Kidney tubule cell (primary cell): ENCODE measurements at regions not wholly inside any gene's neighbourhood (a gene's known extent, or its start where the extent isn't known, plus 50 kb on each side); places are given as distances from the start of the nearest gene placed in this dataset.
A peak's percentile ranks its signal among the peaks of the same experiment; 100 is the strongest.
"Not testable (repeated sequence)": the region's sequence is repeated elsewhere in the genome, so short reads cannot be mapped to it uniquely, and the experiment has no call there.

Source experiments
- DNase-seq: peaks from one replicate; pipeline ENCODE4 v3.0.0-alpha.2; 2018; ENCODE audit warnings: low spot score

- DNase-seq: not testable (repeated sequence)
Measured at GRCh38 chr10:38362514-38362913, 268.4 kb downstream of the ZNF37A start.

GRCh38 chr10:38364073-38364472 is 269.9 kb downstream of the ZNF37A start:
- not testable (repeated sequence) for DNase-seq

- DNase-seq: peak; percentile 55
Measured at GRCh38 chr10:38365917-38366316, 271.8 kb downstream of the ZNF37A start.

GRCh38 chr10:38383800-38384199 is 289.7 kb downstream of the ZNF37A start:
- not testable (repeated sequence) for DNase-seq

GRCh38 chr10:38386869-38387268 is 292.7 kb downstream of the ZNF37A start:
- DNase-seq: not testable (repeated sequence)

- peak; percentile 20 for DNase-seq
Measured at GRCh38 chr10:38390725-38391124, 296.6 kb downstream of the ZNF37A start.

- DNase-seq: not testable (repeated sequence)
Measured at GRCh38 chr10:38395465-38395864, 301.3 kb downstream of the ZNF37A start.

GRCh38 chr10:38396178-38396954 is 302.2 kb downstream of the ZNF37A start:
- not testable (repeated sequence) for DNase-seq

GRCh38 chr10:38401565-38401964 is 307.4 kb downstream of the ZNF37A start:
- not testable (repeated sequence) for DNase-seq

- peak; percentile 94 for DNase-seq
Measured at GRCh38 chr10:38402442-38403346, 308.6 kb downstream of the ZNF37A start.

- peak; percentile 3 for DNase-seq
Measured at GRCh38 chr10:38403347-38404117, 309.4 kb downstream of the ZNF37A start.

- not testable (repeated sequence) for DNase-seq
Measured at GRCh38 chr10:38423634-38424033, 329.5 kb downstream of the ZNF37A start.

- not testable (repeated sequence) for DNase-seq
Measured at GRCh38 chr10:38430242-38430641, 336.1 kb downstream of the ZNF37A start.

- not testable (repeated sequence) for DNase-seq
Measured at GRCh38 chr10:38437359-38437758, 343.2 kb downstream of the ZNF37A start.

- not testable (repeated sequence) for DNase-seq
Measured at GRCh38 chr10:38448614-38449355, 354.6 kb downstream of the ZNF37A start.

GRCh38 chr10:38449618-38450017 is 355.5 kb downstream of the ZNF37A start:
- DNase-seq: not testable (repeated sequence)

GRCh38 chr10:38450372-38451057 is 356.4 kb downstream of the ZNF37A start:
- DNase-seq: not testable (repeated sequence)

GRCh38 chr10:38451306-38451967 is 357.3 kb downstream of the ZNF37A start:
- DNase-seq: not testable (repeated sequence)
